Suppressor macrophage treated with lipopolysaccharide for 1 hour (primary cell): ENCODE measurements at regions not wholly inside any gene's neighbourhood (a gene's known extent, or its start where the extent isn't known, plus 50 kb on each side); places are given as distances from the start of the nearest gene placed in this dataset.
"Not testable (repeated sequence)": the region's sequence is repeated elsewhere in the genome, so short reads cannot be mapped to it uniquely, and the experiment has no call there.

Source experiments
- DNase-seq, 3 donors: peaks; one replicate each; pipeline ENCODE4 v3.0.0-alpha.2; 2020 to 2022

GRCh38 chr5:77867194-77867691, 91.1 kb upstream of the TBCA start:
- peak in 2 of 3 donors; percentile 31 to 32 for DNase-seq

- DNase-seq, result no peak
Measured at GRCh38 chr5:77866198-77866597, 90.1 kb upstream of the TBCA start.

- peak; percentile 82 to 84 (median 82) for DNase-seq
Measured at GRCh38 chr5:77864997-77865396, 88.9 kb upstream of the TBCA start.

GRCh38 chr5:77863181-77863580, 87.0 kb upstream of the TBCA start:
- DNase-seq, result no peak

GRCh38 chr5:77861576-77861975, 85.4 kb upstream of the TBCA start:
- DNase-seq, result no peak

- DNase-seq, result no peak
Measured at GRCh38 chr5:77859306-77859705, 83.2 kb upstream of the TBCA start.

- DNase-seq, result not testable (repeated sequence)
Measured at GRCh38 chr5:77858678-77859077, 82.5 kb upstream of the TBCA start.

GRCh38 chr5:77855369-77855768, 79.2 kb upstream of the TBCA start:
- DNase-seq, result no peak

GRCh38 chr5:77853353-77853907, 77.3 kb upstream of the TBCA start:
- no peak for DNase-seq

- peak; percentile 37 to 39 (median 37) for DNase-seq
Measured at GRCh38 chr5:77852514-77853352, 76.6 kb upstream of the TBCA start.

- peak in 1 of 3 donors; percentile 31 for DNase-seq
Measured at GRCh38 chr5:77852068-77852513, 76.0 kb upstream of the TBCA start.

GRCh38 chr5:77851176-77852067, 75.3 kb upstream of the TBCA start:
- peak in 2 of 3 donors; percentile 38 to 66 for DNase-seq

GRCh38 chr5:77850536-77851175, 74.5 kb upstream of the TBCA start:
- DNase-seq, result no peak

GRCh38 chr5:77849308-77849900, 73.3 kb upstream of the TBCA start:
- DNase-seq, result no peak

GRCh38 chr5:77847814-77848290, 71.7 kb upstream of the TBCA start:
- no peak for DNase-seq

GRCh38 chr5:77847129-77847460, 71.0 kb upstream of the TBCA start:
- no peak for DNase-seq

- DNase-seq, result no peak
Measured at GRCh38 chr5:77846422-77847128, 70.4 kb upstream of the TBCA start.

- no peak for DNase-seq
Measured at GRCh38 chr5:77845324-77845646, 69.1 kb upstream of the TBCA start.

GRCh38 chr5:77844623-77845323, 68.6 kb upstream of the TBCA start:
- DNase-seq, result peak in 1 of 3 donors; percentile 29

- no peak for DNase-seq
Measured at GRCh38 chr5:77844373-77844622, 68.2 kb upstream of the TBCA start.
